Large intestine (tissue), 3 donors: ENCODE measurements at regions not wholly inside any gene's neighbourhood (a gene's known extent, or its start where the extent isn't known, plus 50 kb on each side); places are given as distances from the start of the nearest gene placed in this dataset.

Source experiments
- DNase-seq, 2 donors: peaks; one replicate each; pipeline versions ENCODE4 v3.0.0 to v3.0.0-alpha.2; 2013
- H3K27ac ChIP-seq: one replicate; pipeline ENCODE4 v1.5.1; 2013; ENCODE audit warnings: low read length
- H3K27me3 ChIP-seq: 2 replicates; pipeline ENCODE4 v1.6.1; 2013; ENCODE audit warnings: low read length; ENCODE audit not compliant: control insufficient read depth, insufficient read depth
- H3K36me3 ChIP-seq: 2 replicates; pipeline ENCODE4 v1.6.1; 2013; ENCODE audit warnings: low read length; ENCODE audit not compliant: control insufficient read depth, insufficient read depth
- H3K4me1 ChIP-seq: one replicate; pipeline ENCODE4 v1.6.1; 2013; ENCODE audit warnings: low read length; ENCODE audit not compliant: control insufficient read depth, insufficient read depth
- H3K4me3 ChIP-seq: one replicate; pipeline ENCODE4 v1.5.1; 2013; ENCODE audit warnings: low read length
- H3K9me3 ChIP-seq: one replicate; pipeline ENCODE4 v1.6.1; 2013; ENCODE audit warnings: mild to moderate bottlenecking, low read depth, low read length, moderate library complexity; ENCODE audit not compliant: control insufficient read depth
- WGBS: methylation state at CpG from one replicate; pipeline ENCODE4 v1.1.5; 2013; ENCODE audit warnings: low lambda C conversion rate; ENCODE audit not compliant: insufficient coverage; 5-methylcytosine and 5-hydroxymethylcytosine counted together

GRCh38 chr4:133045288-133045687 lies 103.8 kb upstream of the PCDH10 start:
- Histone ChIP-seq H3K27me3 (no peaks in the 10 kb centered on the region), H3K9me3 (peaks cover 4% of the 10 kb centered on the region), H3K4me3 (no peak overlapping the region), H3K4me1 (no peaks in the 10 kb centered on the region), H3K27ac (no peak overlapping the region), H3K36me3 (no peaks in the 10 kb centered on the region)
- WGBS, result no CpG with 5 or more reads among the region's 1 CpG
- no peak for DNase-seq

DNA sequence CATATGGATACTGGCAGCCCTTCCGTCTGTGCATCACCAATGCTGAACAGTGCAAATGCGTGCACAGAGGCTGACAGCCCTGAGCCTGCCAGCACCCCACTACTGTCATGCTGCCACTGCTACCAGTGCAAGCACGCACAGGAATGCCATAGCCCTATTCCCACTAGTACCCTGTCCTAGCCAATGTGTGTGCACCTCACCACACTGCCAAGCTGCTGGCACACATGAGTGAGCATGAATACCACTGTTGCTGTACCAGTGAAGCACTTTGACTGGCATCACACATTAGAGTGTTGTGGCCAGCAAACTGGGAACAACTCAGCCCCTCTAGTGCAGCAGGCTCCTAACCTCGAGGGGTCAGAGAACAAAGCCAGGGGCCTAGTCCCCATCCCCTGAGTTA lies 102.9 kb upstream of the PCDH10 start:
- Histone ChIP-seq H3K4me1 (no peaks in the 10 kb centered on the region), H3K27me3 (no peaks in the 10 kb centered on the region), H3K36me3 (no peaks in the 10 kb centered on the region), H3K9me3 (peaks cover 4% of the 10 kb centered on the region), H3K4me3 (no peak overlapping the region), H3K27ac (no peak overlapping the region)
- no peak for DNase-seq
- no CpG with 5 or more reads among the region's 4 CpGs for WGBS

DNA sequence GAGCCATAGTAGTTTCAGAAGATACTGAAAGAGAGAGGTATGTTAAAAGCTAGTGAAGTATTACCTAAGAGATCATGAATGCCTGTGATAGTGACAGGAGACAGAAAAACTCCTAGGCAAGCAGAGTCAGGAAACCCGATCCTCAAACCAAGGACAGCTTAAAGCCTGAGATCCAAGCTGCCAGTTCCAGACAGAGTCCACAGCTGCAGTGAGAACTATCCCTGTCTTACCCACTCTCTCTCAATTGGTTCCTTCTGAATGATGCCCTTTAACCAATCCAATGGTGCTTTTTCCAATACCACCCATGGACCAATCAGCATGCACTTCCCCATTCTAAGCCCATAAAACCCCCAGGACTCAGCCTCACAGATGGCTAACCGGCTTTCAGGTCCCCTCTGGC lies 90.4 kb upstream of the PCDH10 start:
- no CpG with 5 or more reads among the region's 2 CpGs for WGBS
- Histone ChIP-seq H3K4me1 (no peaks in the 10 kb centered on the region), H3K36me3 (no peaks in the 10 kb centered on the region)

DNA sequence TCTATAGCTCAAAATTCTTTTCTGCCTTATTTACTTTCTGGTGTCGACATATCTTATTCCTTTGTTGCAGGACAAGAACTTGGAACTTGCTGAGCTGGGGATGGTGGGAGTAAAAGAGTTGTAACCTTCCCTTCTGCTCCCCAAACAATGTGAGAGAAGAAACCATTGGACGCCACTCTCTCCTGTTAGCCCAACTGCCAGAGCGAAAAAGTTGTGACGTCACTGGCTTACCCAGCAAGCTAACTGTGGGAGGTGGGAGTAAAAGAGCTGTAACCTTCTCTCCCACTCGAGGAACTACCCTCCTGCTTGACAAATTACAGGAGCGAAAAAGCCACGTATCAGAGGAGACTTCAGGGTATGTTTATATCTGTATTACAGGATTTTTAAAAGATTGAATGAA lies 90.0 kb upstream of the PCDH10 start:
- Histone ChIP-seq H3K27me3 (no peaks in the 10 kb centered on the region), H3K36me3 (no peaks in the 10 kb centered on the region), H3K9me3 (no peaks in the 10 kb centered on the region), H3K4me3 (no peak overlapping the region), H3K27ac (no peak overlapping the region), H3K4me1 (no peaks in the 10 kb centered on the region)
- DNase-seq, result no peak
- WGBS, result no CpG with 5 or more reads among the region's 7 CpGs

More for the DNA sequence above, 90.4 kb upstream of the PCDH10 start:
- H3K27ac ChIP-seq, result no peak overlapping the region
- H3K27me3 ChIP-seq, result no peaks in the 10 kb centered on the region
- no peaks in the 10 kb centered on the region for H3K9me3 ChIP-seq
- DNase-seq, result no peak
- H3K4me3 ChIP-seq, result no peak overlapping the region

DNA sequence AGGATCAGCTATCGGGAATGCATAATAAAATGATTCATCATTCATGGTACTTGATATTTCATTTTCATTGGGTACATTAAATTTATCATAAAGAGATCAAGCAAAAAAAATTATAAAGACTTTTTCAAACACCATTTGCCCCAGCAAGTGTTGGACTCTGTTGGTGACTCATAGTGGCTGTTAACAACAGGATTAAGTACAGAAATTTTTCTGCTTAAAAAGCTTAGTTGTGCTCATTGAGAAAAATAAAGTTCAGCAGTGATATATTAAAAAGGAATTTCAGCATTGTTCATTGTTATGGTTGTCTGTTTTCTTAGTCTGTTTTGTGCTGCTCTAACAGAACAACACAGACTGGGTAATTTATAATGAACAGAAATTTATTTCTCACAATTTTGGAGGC lies 86.2 kb upstream of the PCDH10 start:
- H3K9me3 ChIP-seq, result peaks cover 5% of the 10 kb centered on the region
- no peak overlapping the region for H3K27ac ChIP-seq
- H3K27me3 ChIP-seq, result no peaks in the 10 kb centered on the region
- 100% methylated on average over 1 of the region's 1 CpG for WGBS
- H3K4me3 ChIP-seq, result no peak overlapping the region
- DNase-seq, result no peak
- no peaks in the 10 kb centered on the region for H3K4me1 ChIP-seq
- H3K36me3 ChIP-seq, result no peaks in the 10 kb centered on the region

DNA sequence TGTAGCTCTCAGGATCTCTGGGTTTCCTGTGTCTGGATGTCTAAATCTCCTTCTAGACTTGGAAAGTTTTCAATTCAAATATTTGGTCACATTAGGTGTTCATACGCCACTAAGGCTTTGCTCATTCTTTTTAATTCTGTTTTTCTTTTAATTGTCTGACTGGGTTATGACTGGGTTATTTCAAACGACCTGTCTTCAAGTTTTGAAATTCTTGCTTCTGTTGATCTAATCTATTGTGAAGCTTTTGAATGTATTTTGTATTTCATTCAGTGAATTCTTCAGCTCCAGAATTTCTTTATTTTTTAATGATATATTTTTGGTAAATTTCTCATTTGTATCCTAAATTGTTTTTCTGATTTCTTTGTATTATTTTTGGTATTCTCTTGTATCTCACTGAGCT lies 81.0 kb upstream of the PCDH10 start:
- 83% methylated on average over 2 of the region's 2 CpGs for WGBS
- no peaks in the 10 kb centered on the region for H3K36me3 ChIP-seq
- no peak overlapping the region for H3K4me3 ChIP-seq
- H3K27ac ChIP-seq, result no peak overlapping the region
- peaks cover 15% of the 10 kb centered on the region for H3K9me3 ChIP-seq
- H3K4me1 ChIP-seq, result no peaks in the 10 kb centered on the region
- no peaks in the 10 kb centered on the region for H3K27me3 ChIP-seq
- no peak for DNase-seq

GRCh38 chr4:133081246-133081645 lies 67.8 kb upstream of the PCDH10 start:
- Histone ChIP-seq H3K27me3 (no peaks in the 10 kb centered on the region), H3K4me3 (no peak overlapping the region), H3K27ac (no peak overlapping the region), H3K9me3 (no peaks in the 10 kb centered on the region), H3K4me1 (no peaks in the 10 kb centered on the region), H3K36me3 (no peaks in the 10 kb centered on the region)
- no peak for DNase-seq
- whole genome bisulfite sequencing, result no CpG with 5 or more reads among the region's 2 CpGs

- Histone ChIP-seq H3K27me3 (no peaks in the 10 kb centered on the region), H3K4me1 (no peaks in the 10 kb centered on the region), H3K27ac (no peak overlapping the region), H3K9me3 (no peaks in the 10 kb centered on the region), H3K4me3 (no peak overlapping the region), H3K36me3 (no peaks in the 10 kb centered on the region)
- no CpG with 5 or more reads among the region's 1 CpG for WGBS
- DNase-seq, result no peak
Observed at GRCh38 chr4:133084421-133084820, 64.7 kb upstream of the PCDH10 start.

DNA sequence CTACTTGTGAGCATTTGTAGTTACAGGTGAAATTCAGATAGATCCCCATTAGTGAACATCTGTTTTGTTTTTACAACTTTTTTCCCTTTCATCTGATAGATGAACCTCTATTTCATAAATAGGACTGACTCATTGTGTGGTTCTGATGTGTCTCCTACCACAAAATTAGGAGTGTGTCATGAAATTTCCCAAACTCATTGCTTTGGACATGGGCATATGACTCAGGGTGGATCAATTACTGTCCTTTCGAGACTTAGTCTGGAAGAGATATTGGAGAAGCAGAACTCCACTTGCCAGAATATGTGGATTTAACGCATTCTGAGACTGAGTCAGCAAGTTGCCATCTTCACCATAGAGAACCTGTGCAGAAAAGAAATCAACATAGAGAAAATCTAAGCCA lies 53.5 kb upstream of the PCDH10 start:
- no peak for DNase-seq
- H3K27me3 ChIP-seq, result no peaks in the 10 kb centered on the region
- no CpG with 5 or more reads among the region's 2 CpGs for WGBS

DNA sequence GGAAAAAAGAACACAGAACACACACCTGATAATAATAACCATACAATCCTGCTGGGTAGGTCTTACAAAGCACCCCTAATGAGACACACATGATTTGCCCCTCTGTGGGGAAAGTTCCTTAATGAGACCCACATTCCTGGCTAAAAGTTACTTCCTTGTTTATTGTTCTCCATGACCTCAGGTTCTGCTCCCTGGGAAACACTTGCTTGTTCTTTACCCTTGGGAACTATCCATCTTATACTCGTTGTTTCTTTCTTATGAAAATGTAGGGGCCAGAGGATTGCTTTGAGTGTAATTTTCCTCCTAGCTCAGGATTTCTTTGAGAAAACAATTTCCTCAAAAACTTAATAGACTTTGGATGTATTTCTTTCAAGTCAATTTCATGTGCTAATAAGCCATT lies 52.1 kb upstream of the PCDH10 start:
- WGBS, result 36% methylated on average over 1 of the region's 1 CpG
- no peak for DNase-seq
- Histone ChIP-seq H3K9me3 (no peaks in the 10 kb centered on the region), H3K27me3 (no peaks in the 10 kb centered on the region), H3K4me3 (no peak overlapping the region), H3K4me1 (no peaks in the 10 kb centered on the region), H3K36me3 (no peaks in the 10 kb centered on the region), H3K27ac (no peak overlapping the region)

More for the DNA sequence above, 53.5 kb upstream of the PCDH10 start:
- no peak overlapping the region for H3K4me3 ChIP-seq
- H3K9me3 ChIP-seq, result no peaks in the 10 kb centered on the region
- H3K36me3 ChIP-seq, result no peaks in the 10 kb centered on the region
- H3K4me1 ChIP-seq, result no peaks in the 10 kb centered on the region
- no peak overlapping the region for H3K27ac ChIP-seq
